HG02610 (cell line): ENCODE measurements at regions not wholly inside any gene's neighbourhood (a gene's known extent, or its start where the extent isn't known, plus 50 kb on each side); places are given as distances from the start of the nearest gene placed in this dataset.

Experiments used
- ATAC-seq: cut with Tn5 transposase; IDR thresholded peaks from one replicate; pipeline ENCODE4 v1.9.1; 2021; ENCODE audit warnings: mild to moderate bottlenecking, moderate library complexity; ENCODE audit not compliant: unreplicated experiment

DNA sequence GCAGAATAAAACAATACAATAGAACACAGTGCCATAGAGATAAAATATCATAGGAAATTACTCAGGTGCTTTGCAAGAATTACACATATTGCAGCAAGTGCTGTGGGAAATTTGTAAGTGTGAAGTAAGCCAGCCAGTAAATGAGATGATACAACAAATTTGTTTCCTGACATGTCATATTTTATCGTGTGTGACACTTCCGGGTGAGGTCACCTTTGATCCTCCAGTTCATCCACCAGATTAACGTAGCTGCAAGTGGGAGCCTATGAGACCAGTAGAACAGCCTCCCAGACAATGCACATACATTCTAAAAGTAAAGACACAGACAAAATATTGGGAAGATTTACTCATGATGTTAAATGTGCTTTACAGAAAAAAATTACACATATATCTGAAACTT is 72.2 kb downstream of the PRDM9 start:
- no peak for ATAC-seq

DNA sequence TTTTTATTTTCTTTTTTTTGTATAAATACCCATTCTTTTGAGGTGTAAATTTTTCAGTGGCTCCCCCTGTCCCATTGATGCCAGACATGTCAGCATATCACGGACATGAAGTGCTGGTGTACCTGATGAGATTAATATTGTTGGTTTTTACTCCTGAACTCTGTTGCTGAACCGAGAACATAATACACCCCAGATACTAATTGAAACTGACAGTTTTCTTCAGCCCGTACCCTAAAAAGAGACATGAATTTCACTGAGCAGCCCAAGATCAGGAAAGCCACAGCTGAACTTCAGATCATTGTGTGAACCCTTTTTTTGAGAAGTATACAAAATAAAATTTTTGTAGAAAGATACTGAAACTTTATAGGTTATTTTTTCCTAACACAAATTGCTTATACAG is 75.7 kb downstream of the PRDM9 start:
- ATAC-seq = no peak

DNA sequence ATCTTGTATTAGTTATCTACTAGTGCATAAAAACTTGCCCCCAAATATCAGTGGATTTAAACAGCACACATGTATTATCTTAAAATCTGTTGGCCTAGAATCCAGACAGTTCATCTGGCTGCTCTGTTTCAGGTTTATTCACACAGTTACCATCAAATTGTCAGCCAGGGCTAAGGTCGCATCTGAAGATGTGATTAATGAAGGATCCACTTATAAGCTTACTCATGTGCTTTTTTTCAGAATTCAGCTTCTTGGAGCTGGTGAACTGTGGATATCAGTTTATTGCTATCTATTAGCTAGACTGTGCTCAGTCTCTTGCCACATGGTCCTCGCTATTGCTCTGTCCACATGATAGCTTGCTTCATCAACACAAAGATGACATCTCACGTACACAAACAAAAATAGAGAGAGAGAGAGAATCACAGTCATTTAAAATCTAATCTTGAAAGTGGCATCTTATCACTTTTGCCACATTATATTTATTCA is 81.5 kb downstream of the PRDM9 start:
- ATAC-seq = no peak

DNA sequence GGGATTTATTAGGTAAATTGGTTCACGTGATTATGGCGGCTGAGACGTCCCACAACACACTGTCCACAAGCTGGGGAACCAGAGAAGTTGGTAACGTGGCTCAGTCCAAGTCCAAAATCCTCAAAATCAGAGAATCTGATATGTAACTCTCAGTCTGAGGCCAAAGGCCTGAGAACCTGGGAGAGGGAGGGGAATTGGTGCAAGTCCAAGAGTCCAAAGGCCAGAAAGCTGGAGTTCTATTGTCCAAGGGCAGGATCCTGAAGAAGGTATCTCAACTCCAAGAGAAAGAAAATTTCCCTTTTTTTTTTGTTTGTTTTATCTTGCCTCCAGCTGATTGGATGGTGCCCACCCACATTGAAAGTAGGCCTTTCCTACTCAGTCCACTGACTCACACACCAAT is 83.8 kb downstream of the PRDM9 start:
- ATAC-seq = no peak

DNA sequence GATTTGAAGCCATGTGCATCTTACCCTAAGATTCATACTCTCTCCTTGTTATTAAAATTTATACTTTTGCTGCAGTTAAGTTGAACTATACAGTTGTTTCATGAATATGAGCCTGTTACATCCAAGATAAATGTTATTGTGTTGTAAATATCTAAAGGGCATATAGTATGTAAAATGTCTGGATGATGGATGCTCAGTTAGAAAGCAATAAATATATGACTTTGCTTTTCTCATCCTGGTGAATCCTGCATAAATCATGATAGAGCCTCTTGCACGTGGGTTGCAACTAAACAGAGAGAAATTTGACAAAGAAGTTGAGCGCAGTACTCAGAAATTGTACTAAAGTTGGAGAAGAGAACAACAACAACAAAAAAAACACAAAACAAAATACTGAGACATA is 99.5 kb downstream of the PRDM9 start:
- ATAC-seq = no peak

DNA sequence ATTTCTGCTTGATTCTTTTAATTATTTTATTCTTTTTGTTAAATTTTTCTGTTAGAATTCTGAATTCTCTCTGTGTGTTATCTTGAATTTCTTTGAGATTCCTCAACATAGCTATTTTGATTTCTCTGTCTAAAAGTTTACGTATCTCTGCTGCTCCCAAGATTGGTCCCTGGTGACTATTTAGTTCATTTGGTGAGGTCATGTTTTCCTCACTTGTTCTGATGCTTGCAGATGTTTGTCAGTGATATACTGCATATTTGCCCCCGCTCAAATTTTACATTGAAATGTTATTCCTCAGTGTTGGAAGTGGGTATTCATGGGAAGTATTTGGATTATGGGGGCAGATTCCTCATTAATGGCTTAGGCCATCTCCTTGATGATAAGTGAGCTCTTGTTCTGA is 105.3 kb downstream of the PRDM9 start:
- ATAC-seq = no peak

DNA sequence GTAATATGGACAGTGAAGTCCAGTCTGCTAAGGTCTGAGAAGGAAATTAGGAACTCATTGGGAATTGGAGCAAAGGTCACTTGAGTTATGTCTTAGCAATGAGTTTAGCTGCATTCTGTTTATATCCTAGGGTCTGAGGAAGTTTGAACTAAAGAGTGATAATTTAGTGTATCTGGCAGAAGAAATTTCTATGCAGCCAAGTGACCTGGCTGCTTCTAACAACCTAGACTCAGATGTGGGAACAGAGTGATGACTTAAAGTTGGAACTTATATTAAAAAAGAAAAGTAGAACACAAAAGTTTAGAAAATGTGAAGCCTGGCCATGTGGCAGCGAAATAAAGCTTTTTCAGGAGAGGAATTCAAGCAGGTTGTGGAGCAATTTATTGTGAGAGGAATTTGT is 106.2 kb downstream of the PRDM9 start:
- ATAC-seq = no peak

DNA sequence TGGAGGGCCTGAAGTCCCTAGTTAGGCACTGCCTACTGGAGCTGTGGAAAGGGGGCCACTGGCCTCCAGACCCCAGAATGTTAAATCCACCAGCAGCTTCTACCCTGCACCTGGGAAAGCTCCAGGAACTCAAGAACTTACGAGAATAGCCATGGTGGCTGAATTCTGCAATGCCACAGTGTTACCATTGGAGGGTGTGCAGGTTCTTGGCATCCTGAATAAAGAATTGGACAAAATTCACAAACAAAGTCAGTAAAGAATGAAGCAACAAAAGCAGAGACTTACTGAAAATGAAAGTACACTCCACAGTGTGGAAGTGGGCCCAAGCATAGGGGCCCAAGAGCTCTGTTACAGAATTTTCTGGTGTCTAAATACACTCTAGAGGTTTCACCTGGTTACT is 107.0 kb downstream of the PRDM9 start:
- no peak for ATAC-seq

DNA sequence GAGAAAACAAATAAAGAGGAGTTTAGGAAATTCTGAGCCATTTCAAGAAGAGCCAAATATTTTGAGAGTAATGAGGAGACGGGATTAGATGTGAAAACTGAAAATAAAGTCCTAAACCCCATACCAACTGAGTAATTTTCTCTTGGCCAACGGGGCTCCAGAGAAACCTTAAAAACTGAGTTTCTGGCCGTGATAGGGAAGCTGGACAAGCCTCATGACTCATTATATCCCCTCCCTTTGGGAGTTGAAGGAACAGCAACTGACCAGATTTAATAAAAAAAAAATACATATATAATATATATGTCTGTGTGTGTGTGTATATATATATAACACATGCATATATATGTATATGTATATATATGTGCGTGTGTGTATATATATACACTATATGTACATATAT is 119.6 kb downstream of the PRDM9 start:
- ATAC-seq = no peak

DNA sequence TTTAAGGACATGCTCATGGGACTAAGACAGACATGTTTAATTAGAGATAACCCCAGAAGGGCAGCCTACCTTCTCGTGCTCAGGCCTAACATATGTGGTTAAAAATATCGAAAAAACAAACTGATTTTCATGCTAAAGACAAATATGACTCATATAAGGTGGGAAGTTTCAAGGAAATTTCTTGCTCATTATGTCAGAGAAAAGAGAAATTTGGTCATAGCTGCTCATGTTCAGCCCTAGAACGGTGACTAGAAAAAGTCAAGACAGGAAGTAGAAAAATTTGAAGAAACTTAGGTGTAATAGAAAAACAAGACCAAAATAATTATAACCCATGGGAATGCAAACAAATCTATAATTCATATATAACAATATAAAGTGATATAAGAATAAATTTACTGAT is 120.6 kb downstream of the PRDM9 start:
- ATAC-seq = no peak

DNA sequence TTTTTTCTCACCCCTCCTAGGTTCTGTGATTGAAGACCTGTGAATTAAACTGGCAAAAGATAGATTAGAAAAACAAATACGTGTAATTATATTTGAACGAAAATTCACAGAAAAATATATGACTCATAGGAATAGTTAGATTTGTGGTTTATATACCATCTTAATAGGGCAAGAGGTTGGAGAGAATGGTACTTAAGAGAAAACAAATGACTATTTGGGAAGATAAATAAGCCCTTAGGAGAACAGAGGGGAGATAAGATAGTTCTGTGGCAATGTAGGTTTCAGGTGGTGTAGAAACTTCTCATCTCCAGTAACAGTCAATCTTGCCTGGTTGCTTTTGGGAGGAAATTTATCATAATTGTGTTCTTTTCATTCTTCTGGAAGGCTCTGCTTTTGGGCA is 122.0 kb downstream of the PRDM9 start:
- ATAC-seq = no peak

DNA sequence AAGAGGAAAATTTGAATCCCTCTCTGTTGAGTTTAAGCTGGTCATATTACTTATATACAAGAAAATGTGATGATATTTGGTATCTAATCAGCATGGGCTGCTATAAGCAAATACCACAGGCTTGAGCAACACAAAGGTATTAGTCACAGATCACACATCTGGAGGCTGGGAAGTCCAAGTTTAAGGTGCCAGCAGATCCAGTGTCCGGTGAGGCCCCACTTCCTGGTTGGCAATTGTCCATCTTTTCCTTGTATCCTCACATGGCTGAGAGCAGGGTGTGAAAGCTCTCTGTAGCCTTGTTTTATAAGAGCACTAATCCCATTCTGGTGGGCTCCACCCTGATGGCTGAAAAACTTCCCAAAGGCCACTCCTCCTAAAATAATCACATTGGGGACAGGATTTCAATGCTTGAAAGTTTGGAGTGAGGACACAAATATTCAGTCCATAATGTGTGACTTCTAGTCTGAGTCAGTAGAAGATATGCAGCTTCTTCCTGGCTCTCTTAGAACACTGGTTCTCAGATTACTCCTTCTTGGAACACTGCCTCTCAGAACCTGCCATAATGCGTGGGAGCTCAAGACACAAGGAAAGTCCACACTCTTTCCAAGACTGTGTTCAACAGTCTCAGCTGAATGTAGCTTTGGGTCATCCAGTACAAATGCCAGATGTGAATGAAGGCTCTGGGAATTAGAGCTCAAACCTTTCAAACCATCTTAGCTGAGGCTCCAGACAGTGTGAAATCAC is 124.1 kb downstream of the PRDM9 start:
- ATAC-seq = no peak

DNA sequence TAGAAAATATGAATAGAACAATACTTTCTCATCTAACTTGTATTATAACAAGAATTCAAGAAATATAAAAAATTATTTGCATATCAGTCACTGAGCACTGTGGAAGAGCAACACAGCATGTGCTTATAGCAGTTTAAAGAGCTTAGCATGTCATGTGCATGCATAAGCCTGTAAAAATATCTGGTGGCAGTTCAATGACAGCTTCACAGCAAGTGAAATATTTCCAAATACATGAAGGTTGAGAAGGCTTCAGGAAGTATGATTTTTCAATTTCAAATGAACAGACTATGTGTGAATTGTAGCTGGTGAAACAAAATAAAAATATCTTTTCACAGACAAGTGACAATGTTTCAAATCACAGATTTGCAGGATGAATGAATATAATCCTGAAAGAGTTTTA is 128.5 kb downstream of the PRDM9 start:
- no peak for ATAC-seq

DNA sequence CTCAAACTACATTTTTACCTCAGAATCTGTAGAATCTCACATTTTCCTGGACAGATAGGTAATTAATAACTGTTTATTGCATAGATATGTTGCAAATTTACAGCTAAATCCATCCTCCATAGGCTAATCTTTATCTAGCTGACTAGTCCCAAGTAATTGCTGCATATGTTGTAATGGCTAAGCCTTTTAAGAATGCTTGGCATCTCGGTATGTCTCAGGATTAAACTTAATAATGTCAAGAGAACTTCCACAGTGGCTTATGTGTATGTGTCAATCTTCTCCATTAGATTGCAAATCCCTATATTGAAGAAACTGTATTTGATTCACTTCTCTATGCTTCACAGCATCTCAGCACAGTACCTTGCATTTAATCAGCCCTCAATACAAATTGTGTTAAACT is 131.9 kb downstream of the PRDM9 start:
- no peak for ATAC-seq

DNA sequence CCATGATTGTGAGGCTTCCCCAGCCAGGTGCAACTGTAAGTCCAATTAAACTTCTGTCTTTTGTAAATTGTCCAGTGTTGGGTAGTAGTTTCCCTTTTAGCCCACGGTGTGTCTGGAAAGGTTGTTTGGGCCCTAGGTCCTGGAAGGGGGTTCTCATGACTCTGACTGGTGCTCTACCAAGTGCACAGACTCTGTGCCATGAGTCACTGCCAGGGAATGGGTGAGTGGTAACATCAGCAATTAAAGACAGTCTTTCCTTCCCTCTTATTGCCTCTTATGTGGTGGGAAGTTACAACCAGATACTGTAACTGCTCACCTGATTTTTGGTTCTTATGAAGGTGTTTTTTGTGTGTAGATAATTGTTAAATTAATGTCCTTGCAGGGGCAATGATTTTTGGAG is 141.2 kb downstream of the PRDM9 start:
- ATAC-seq = no peak

DNA sequence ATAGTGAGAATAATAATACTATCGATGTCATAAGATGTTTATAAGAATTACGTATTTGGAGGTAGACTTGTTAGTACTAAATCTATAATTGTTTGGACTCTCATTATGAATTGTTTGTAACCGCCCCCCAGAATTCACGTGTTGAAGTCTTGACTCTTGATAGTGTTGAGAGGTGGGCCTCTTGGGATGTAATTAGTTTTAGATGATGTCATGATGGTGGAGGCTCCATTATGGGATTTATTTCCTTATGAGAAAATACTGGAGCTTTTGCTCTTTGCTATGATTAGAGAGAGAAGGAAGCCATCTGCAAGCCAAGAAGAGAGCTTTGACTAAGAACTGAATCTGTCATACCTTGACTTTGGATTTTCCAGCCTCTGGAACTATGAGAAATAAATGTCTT is 142.2 kb downstream of the PRDM9 start:
- ATAC-seq = no peak

DNA sequence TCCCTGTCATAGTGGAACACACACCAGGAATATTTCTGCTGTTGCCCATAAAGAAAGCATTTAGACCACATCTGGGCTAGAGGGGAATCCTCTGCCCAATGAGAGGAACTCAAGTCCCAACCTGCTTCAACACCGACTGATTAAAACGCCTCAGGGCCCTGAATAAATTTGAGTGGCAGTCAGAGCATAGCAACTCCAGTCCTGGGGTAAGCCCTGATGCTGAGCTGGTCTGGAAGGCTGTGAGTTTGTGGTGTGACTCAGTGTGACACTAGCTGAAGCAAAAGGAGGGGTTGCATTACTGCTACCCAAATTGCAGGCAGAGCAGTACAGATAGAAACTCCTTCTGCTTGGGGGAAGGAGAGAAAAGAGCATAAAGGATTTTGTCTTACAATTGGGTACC is 148.3 kb downstream of the PRDM9 start:
- no peak for ATAC-seq

DNA sequence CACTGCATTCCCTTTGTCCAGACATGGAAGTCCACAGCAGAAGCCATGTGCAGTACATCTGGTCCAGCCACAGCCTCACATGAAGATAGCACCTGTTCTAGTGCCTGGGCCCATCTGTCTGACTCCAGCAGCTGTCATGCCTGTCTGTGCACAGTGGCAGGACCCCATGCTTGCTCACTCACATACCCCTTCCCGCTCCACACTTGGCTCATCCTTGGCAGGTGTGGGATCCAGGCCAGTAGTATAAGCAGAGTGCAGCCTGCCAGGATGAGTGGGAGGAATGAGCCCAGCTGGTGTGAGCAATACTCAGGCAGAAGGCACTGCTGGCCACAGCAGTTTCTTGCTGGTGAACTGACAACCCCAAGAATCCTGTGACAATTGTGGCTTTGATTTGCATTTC is 168.0 kb downstream of the PRDM9 start:
- ATAC-seq = no peak

DNA sequence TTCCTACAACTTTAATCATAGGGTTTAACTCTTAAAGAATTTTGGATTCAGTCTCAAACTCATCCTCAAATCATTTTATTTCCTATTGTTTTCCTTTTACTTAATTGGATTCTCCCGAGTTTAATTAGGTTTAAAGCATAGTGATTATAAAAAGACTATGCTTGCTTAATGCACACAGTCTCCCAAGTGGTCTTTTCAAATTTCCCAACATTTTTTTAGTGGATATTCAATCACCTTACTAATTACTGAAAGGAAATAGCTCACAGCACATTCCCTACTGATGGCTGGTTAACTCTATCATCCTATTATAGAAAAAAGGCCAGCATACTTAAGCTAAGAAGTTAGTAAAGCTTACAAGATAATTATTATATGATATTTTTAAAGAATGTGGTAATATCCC is 170.6 kb downstream of the PRDM9 start:
- ATAC-seq = no peak

DNA sequence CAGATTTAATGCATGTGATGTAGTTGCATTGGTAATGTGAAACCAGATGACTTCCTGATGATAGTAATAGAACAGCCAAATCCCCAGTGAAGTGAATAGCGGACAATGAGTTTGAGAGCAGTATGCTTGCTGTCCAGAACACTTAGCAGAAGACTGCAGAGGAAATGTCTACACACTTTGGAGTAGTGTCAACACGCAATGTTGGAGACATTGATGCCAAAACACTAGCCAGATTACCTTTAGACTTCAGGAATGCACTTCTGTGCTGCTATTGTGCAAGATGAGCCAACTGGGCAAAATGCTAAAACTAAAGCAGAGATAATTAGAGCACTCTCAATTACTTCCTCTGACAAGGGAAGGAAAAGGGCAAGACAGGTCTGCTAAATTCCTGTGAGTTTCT is 176.7 kb downstream of the PRDM9 start:
- no peak for ATAC-seq

DNA sequence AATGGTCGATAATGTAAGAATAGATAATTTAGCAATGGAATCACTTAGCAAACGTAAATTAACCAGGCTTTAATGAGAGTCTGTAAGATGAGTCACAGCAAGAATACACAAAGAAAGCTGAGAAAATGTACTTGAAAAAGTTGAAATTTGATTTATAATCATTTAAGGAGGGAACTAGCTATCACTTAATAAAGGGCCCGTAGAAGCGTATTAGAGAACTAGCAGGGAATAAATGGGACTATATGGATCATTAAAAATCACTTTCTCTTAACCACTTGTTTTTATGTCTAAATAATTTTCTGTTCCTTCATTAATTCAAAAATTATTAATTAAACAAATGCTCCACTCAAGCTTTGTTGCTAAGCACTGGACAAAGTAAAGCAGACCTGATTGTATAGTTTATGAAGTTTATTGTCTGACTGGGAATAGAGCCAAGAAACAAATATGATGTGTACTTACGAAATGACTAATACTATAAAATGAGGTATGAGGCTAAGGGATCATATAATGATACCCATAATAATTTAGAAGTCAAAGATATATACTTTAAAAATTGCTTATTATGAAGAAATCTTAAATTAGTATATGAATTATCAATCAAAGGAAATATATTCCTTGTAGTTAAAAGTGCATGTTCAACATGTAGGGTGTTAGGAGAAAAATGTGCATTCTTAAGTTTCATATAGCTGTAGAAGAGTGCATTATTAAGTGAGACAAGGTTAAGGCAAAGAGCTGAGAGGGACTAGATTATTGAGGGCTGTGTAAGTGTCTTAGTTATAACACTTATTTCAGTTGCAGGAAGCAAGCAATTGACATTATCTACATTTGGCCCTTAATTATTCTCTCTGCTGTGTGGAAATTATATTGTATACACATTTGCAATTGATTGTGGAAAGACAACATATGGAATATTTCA is 196.8 kb downstream of the PRDM9 start:
- ATAC-seq = no peak

DNA sequence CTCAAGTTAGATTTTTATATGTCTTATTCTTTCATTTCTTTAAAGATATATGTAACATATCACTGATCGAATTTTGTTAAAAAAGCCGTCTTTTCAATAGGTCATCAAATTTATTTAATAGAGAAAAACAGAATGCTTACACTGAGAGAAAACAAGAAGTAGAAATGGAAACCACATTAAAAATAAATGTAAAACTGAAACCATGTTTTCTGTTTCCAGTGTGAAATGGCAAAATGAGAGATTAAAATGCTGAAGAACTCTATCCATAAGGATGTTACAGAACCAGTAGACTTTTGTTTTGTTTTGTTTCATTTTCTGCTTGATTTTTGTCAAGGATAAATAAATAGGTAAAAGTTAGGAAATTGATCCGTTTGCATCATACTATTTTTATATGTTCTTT is 210.1 kb downstream of the PRDM9 start:
- ATAC-seq = peak; percentile 46
